Left colon (tissue), 2 donors: ENCODE measurements at regions not wholly inside any gene's neighbourhood (a gene's known extent, or its start where the extent isn't known, plus 50 kb on each side); places are given as distances from the start of the nearest gene placed in this dataset.
A peak's percentile ranks its signal among the peaks of the same experiment; 100 is the strongest.

ENCODE experiments used
- ATAC-seq: fragments of 200-7000 bp; cut with Tn5 transposase; one replicate; pipeline ENCODE4 v1.9.1; 2020; ENCODE audit warnings: mild to moderate bottlenecking, moderate library complexity
- DNase-seq, 2 donors: peaks; one replicate each; pipeline ENCODE4 v3.0.0-alpha.2; 2020
- intact Hi-C, 2 donors: fragments of 100-400 bp; cut with DNase I in 1 of 2; cut with micrococcal nuclease in 1 of 2; formaldehyde crosslinking; loops; one replicate each; pipeline versions ENCODE4 v1.11.2 to v1.14.0; 2022; cut with DNase I, micrococcal nuclease
- donor health status: DM: no; HTN: no; CAD: no.
- donor health status: DM: yes; HTN: yes; CAD: no.

GRCh38 chr14:25570483-25570882 lies 520.5 kb upstream of the STXBP6 start:
- no peak for ATAC-seq

GRCh38 chr14:25557466-25557865 lies 507.5 kb upstream of the STXBP6 start:
- intact Hi-C loops: no loop called here
- DNase-seq: no peak
- ATAC-seq: no peak

More at GRCh38 chr14:25570483-25570882, 520.5 kb upstream of the STXBP6 start:
- intact Hi-C loops: no loop called here
- DNase-seq: no peak

GRCh38 chr14:25552826-25553225 lies 502.9 kb upstream of the STXBP6 start:
- ATAC-seq: no peak
- intact Hi-C loops: no loop called here
- DNase-seq: no peak

- DNase-seq: no peak
- intact Hi-C loops: no loop called here
- ATAC-seq: no peak
Observed at GRCh38 chr14:25551674-25552073, 501.7 kb upstream of the STXBP6 start.

GRCh38 chr14:25546826-25547225 lies 496.9 kb upstream of the STXBP6 start:
- ATAC-seq: no peak
- intact Hi-C loops: no loop called here
- DNase-seq: no peak

- intact Hi-C loops: no loop called here
- DNase-seq (peak in 1 of 2 donors; percentile 34), ATAC-seq (peak; percentile 56)
Observed at GRCh38 chr14:25537846-25538455, 488.0 kb upstream of the STXBP6 start.

- ATAC-seq (no peak), DNase-seq (no peak)
- intact Hi-C loops: no loop called here
Observed at GRCh38 chr14:25526290-25526689, 476.3 kb upstream of the STXBP6 start.

GRCh38 chr14:25522926-25523325 lies 473.0 kb upstream of the STXBP6 start:
- intact Hi-C loops: no loop called here
- DNase-seq (no peak), ATAC-seq (no peak)

GRCh38 chr14:25522116-25522515 lies 472.2 kb upstream of the STXBP6 start:
- intact Hi-C loops: no loop called here

GRCh38 chr14:25521616-25522015 lies 471.7 kb upstream of the STXBP6 start:
- no peak for ATAC-seq
- DNase-seq: no peak
- intact Hi-C loops: no loop called here

More at GRCh38 chr14:25522116-25522515, 472.2 kb upstream of the STXBP6 start:
- ATAC-seq (no peak), DNase-seq (no peak)

GRCh38 chr14:25520821-25521220 lies 470.9 kb upstream of the STXBP6 start:
- intact Hi-C loops: no loop called here
- ATAC-seq (no peak), DNase-seq (no peak)

GRCh38 chr14:25518364-25518763 lies 468.4 kb upstream of the STXBP6 start:
- ATAC-seq (no peak), DNase-seq (no peak)
- intact Hi-C loops: no loop called here

GRCh38 chr14:25516838-25517237 lies 466.9 kb upstream of the STXBP6 start:
- ATAC-seq (no peak), DNase-seq (no peak)
- intact Hi-C loops: no loop called here

GRCh38 chr14:25508845-25509244 lies 458.9 kb upstream of the STXBP6 start:
- ATAC-seq (no peak), DNase-seq (no peak)
- intact Hi-C loops: no loop called here

- ATAC-seq: no peak
- intact Hi-C loops: no loop called here
- no peak for DNase-seq
Observed at GRCh38 chr14:25501749-25502148, 451.8 kb upstream of the STXBP6 start.

- no peak for ATAC-seq
- no peak for DNase-seq
- intact Hi-C loops: no loop called here
Observed at GRCh38 chr14:25488961-25489360, 439.0 kb upstream of the STXBP6 start.

- intact Hi-C loops: no loop called here
- no peak for ATAC-seq
- DNase-seq: no peak
Observed at GRCh38 chr14:25485381-25485780, 435.4 kb upstream of the STXBP6 start.

GRCh38 chr14:25484906-25485305 lies 435.0 kb upstream of the STXBP6 start:
- intact Hi-C loops: no loop called here
- ATAC-seq (no peak), DNase-seq (no peak)

- intact Hi-C loops: no loop called here
- ATAC-seq (no peak), DNase-seq (no peak)
Observed at GRCh38 chr14:25484235-25484634, 434.3 kb upstream of the STXBP6 start.

- no peak for ATAC-seq
- DNase-seq: no peak
- intact Hi-C loops: no loop called here
Observed at GRCh38 chr14:25477316-25478098, 427.6 kb upstream of the STXBP6 start.

- ATAC-seq: no peak
- intact Hi-C loops: no loop called here
- DNase-seq: no peak
Observed at GRCh38 chr14:25472700-25473099, 422.8 kb upstream of the STXBP6 start.
